Stimulated activated naive CD8-positive, alpha-beta T cell treated with anti-CD3 and anti-CD28 coated beads, Interleukin-15, amount 100 ng/mL, for 72 hours (primary cell): ENCODE measurements at regions not wholly inside any gene's neighbourhood (a gene's known extent, or its start where the extent isn't known, plus 50 kb on each side); places are given as distances from the start of the nearest gene placed in this dataset.

ENCODE experiments used
- ATAC-seq: fragments of 150-1000 bp; cut with Tn5 transposase; 2 replicates; pipeline ENCODE4 v1.10.0; 2021; ENCODE audit warnings: mild to moderate bottlenecking, moderate library complexity
- DNase-seq, 2 donors: peaks; one replicate each; pipeline ENCODE4 v3.0.0; 2021 to 2022
- H3K27ac Mint-ChIP-seq, 2 donors: one replicate each; pipeline ENCODE4 v1.8.0; 2022; ENCODE audit warnings: mild to moderate bottlenecking in 2 of 2, mixed read lengths in 2 of 2, moderate library complexity in 2 of 2
- H3K27me3 Mint-ChIP-seq: one replicate; pipeline ENCODE4 v1.8.0; 2022; ENCODE audit warnings: mixed read lengths
- H3K4me1 Mint-ChIP-seq: one replicate; pipeline ENCODE4 v1.8.0; 2022; ENCODE audit warnings: mild to moderate bottlenecking, mixed read lengths
- H3K4me3 Mint-ChIP-seq, 2 donors: one replicate each; pipeline ENCODE4 v1.8.0; 2022; ENCODE audit warnings: mild to moderate bottlenecking in 2 of 2, mixed read lengths in 2 of 2, moderate library complexity in 1 of 2
- H3K9me3 Mint-ChIP-seq, 2 donors: one replicate each; pipeline ENCODE4 v1.8.0; 2022; ENCODE audit warnings: mixed read lengths in 2 of 2

GRCh38 chr17:77907497-77908461 lies 50.7 kb upstream of the TNRC6C start:
- ATAC-seq, result no peak
- Mint-ChIP-seq H3K27ac (no peak overlapping the region), H3K27me3 (no peaks in the 10 kb centered on the region), H3K4me1 (no peaks in the 10 kb centered on the region), H3K9me3 (no peaks in the 10 kb centered on the region), H3K4me3 (no peak overlapping the region)
- DNase-seq, result no peak

- no peaks in the 10 kb centered on the region for H3K27me3 Mint-ChIP-seq
- no peaks in the 10 kb centered on the region for H3K9me3 Mint-ChIP-seq
- H3K27ac Mint-ChIP-seq, result no peak overlapping the region
- DNase-seq (no peak), ATAC-seq (no peak)
- no peaks in the 10 kb centered on the region for H3K4me1 Mint-ChIP-seq
- H3K4me3 Mint-ChIP-seq, result no peak overlapping the region
Observed at GRCh38 chr17:77908501-77908900, 50.0 kb upstream of the TNRC6C start.
